Pons (tissue), 1 donor: ENCODE measurements at regions not wholly inside any gene's neighbourhood (a gene's known extent, or its start where the extent isn't known, plus 50 kb on each side); places are given as distances from the start of the nearest gene placed in this dataset.
"Not testable (repeated sequence)": the region's sequence is repeated elsewhere in the genome, so short reads cannot be mapped to it uniquely, and the experiment has no call there.

Experiments
- DNase-seq: peaks from one replicate; pipeline ENCODE4 v3.0.0-alpha.2; 2016; ENCODE audit warnings: low spot score

DNA sequence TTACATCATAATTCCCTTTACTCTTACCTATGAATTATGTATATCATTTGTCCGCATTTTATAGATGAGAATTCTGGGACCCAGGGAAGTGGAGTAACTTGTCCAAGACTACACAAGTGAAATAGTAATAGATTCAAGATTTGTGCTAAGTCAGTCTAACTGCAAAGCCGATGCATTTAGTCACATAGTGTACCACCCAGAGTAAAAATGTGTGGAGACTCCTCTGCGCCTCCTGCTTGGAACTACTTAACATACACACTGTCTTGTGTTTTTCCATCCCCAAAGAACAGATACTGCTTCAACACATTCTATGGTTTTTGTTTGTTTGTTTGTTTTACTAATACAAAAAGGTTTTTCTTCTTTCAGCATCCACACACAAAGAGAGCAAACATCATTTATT lies 729.8 kb downstream of the PRELID2 start:
- no peak for DNase-seq

DNA sequence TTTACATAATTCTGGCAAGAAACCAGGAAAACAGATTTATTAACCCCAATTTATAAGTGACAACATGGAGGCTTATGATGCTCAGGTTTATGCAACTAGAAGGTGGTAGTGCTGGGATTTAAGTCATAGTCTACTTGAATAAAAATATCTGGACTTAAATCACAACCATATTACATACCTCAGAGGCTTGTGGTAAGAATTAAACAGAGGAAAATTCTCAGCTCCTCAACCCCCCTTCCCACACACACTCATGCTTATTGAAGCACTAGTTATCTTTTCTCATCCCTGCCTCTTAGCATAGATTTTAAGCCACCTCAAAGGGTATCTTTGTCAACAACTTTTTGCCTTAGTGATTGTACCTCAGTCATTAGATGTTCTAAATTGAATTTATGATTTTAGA lies 731.0 kb downstream of the PRELID2 start:
- no peak for DNase-seq

DNA sequence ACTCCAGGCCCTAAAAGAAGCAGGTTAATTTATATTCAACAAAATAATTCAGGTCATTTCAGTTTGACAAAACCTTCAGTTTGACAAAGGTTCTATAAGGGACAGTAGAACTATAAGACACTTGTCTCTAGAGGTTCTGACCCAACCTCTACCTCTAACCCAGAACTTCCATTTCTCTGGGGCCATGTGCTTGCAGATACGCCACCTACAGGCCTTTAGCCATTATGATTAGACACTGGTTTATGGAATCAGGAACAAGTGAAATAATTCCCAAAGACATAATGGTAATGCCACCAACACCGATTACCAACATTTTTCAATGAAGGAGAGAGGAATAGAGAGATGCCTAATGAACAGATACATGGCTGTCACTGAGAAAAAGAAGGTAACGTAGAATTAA lies 733.9 kb downstream of the PRELID2 start:
- DNase-seq: no peak

DNA sequence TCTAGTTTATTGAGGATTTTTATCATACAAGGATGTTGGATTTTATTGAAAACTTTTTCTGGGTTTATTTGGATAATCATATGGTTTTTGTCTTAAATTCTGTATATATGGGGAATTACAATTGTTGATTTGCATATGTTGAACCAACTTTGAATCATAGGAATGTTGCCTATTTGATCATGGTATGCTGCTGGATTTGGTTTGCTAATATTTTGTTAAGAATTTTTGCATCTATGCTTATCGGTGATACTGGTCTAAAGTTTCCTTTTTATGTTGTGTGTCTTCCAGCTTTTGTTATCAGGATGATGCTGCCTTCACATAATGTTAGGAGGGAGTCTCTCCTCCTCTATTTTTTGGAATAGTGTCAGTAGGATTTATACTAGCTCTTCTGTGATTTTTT lies 745.0 kb downstream of the PRELID2 start:
- DNase-seq: no peak

DNA sequence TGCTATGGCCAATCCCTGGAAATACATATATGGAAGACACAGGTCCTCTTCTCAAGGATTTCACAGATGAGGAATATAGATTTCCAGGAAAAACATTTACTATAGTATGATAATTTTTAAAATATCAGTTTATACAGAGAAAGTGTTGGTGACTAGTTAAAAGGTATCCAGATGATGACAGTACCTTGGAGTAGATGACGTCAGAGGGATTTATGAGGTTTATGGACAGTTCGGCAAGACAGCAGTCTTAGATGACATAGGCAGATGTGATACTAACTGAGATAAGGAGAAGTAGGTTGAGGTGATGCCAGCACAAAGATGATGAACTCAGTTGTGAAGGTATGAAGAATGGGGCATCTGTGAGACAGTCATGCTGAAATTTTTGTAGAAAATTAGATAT lies 750.3 kb downstream of the PRELID2 start:
- no peak for DNase-seq

DNA sequence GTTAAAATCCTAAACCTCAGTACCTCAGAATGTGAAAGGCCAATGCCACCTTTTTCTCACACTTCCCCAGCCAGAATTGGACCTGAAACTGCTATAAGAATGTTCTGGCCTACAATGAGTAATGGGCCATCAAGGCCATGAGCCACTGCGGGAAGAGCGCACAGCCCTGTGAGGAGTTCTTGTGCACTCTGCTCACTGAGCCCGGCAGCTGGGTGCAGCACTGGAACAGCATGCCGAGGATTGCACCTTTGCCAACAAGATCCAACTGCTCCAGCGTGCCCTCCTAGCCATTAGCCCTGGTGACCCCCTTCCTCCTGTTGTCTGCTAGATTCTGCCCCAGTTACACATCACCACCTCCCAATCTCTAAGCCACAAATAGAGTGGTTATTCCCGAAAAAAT lies 758.1 kb downstream of the PRELID2 start:
- DNase-seq: no peak

DNA sequence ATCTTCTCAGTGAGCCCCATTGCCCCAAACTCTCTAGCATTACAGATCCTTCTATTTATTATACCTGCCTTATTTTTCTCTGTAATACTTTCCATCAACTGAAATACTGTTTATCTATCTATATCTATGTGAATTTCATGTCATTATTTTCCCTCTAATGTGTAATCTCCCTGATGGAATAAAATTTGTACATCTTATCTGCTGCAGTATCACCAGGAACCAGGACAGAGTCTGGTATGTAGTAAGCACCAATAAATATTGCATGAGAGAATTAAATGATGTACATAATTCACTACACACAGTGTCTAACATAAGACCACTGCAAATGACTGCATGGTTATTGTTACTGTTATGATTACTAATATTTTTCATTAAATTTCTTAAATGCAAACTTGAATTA lies 759.1 kb downstream of the PRELID2 start:
- no peak for DNase-seq

DNA sequence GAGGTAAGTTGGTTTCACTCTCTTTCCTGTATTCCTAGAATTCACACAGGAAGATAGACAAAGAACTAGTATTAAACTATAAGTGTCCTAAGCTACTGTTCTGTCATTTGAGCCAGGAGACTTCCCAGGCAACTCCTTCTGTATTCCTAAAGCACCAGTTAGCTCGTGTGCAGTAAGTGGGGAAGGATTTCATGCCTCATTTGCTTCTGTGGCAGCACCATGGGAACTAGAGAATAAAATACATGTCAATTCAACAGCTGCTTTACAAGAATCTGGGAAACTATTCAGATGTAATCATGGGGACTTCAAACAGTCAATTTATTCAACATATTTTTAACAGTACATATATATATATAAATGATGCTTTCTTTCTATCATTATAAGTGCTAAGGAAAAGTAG lies 762.3 kb downstream of the PRELID2 start:
- no peak for DNase-seq

DNA sequence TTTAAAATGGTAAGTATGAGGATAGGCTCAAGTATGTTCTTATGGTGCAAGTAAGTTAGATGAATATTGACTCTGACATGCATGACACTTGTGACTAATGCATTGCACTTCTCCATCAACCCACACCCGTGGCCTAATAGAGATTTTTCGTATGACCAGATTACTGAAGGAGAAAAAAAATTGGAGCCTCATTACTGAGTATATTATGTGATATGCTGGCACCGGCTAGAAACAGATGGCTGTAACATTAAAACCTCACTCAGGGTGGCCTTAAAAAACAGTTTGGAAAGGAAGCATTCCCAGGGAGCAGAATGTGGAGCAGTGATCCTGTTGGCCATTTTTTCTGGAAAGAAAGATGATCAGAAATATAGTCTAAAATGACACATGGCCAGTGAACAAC lies 766.4 kb downstream of the PRELID2 start:
- no peak for DNase-seq

DNA sequence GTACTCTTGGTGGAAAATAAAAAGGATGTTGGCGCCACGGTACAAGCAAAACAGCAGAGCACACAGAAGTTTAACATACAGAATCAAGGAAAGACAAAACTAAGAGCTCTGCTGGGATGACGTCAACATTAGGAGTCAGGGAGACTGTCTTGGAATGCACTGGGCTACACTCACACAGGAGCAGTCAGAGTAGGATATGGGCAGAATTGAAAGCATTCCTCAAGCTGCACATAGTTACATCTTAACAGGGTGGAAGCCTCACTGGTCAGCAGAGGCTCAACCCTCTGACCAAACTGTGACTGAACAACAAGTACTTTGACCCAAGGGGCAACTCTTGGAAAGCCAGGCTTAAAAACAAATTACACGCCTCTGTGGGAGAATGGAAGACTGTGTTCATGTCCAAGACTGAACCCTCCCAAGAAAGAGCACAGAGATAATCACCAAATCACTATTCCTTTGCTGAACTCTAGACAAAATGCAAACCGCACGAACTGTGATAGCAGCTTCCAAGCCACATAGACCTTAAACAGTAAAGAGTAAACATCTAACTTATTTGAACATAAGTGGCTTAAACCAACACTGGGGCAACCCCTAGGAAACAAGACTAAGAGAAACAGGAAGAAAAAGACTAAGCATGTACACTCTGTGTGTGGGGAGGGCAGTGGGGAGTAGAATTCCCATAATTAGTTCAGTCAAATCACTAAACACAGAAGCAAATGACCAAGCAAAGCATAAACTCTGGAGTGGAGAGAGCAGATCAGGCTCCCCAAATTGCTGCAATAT lies 772.7 kb downstream of the PRELID2 start:
- no peak for DNase-seq

DNA sequence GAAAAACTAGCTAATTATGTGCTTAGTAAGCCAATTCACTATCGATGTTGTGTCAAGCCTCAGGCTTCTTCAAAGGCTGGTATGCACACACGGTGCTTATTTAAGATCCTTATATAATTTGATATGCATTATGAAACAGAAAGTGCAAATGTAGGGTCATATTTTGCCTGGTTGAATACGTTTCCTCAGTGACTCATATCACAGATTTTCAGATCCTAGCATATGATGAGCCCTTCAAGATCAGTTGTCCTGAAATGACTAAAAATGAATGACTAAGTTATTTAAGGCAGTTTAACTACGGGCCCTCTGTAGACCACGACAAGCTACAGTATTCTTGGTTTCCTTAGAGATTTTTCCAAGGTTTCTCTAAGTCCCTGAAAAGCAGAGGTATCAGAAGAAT lies 778.3 kb downstream of the PRELID2 start:
- DNase-seq: no peak

DNA sequence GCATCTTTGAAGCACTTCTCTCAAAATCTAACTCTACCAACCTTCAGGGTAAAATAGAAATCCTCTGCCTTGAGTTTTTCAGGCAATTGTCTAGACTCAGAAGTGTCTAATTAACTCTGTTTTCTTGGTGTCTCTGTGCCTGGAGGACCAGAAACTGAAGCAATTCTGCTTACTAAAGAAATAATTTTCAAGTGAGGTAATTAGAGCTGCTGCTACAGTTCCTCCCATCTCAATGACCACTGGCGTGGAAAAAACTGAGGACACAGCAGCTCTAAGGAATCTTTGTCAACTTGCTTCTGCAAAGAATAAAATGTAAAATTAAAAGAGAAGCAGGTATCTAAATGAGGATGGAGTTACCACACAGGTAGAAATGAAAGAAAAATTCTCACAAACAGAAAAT lies 785.0 kb downstream of the PRELID2 start:
- no peak for DNase-seq

DNA sequence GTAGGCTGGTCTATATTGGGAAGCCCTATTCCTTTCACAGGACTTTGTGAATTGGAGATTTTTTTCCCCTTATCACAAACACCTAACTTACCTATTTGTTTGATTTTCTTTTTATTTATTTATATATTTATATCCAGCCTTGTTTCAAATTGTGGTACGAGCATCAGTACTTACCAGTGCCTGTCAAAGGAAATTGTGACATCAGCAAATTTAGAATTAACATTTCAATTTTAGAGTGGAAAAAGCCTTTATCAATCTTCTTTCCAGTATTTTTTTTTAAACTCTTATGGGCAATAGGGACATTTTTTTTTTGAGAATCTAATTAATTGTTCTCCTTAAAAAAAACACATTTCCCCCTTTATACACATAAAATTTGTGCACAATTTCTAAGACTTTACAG lies 790.2 kb downstream of the PRELID2 start:
- no peak for DNase-seq

DNA sequence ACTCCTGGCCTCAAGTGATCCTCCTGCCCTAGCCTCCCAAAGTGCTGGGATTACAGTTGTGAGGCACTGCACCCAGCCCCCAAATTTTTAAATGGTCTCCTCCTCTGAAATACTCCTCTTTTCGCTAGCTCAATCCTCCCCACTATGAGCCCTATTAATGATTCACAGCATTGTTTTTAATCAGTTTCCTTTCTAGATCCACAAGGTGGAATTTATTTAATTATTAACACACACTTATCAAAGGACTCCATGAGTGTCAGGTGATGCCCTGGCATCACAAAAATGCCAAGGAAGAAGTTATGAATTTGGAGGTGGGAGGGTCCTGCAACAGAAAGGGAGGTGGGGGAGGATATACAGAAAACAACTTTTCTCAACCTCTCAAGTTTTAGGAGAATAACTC lies 806.5 kb downstream of the PRELID2 start:
- DNase-seq: no peak

DNA sequence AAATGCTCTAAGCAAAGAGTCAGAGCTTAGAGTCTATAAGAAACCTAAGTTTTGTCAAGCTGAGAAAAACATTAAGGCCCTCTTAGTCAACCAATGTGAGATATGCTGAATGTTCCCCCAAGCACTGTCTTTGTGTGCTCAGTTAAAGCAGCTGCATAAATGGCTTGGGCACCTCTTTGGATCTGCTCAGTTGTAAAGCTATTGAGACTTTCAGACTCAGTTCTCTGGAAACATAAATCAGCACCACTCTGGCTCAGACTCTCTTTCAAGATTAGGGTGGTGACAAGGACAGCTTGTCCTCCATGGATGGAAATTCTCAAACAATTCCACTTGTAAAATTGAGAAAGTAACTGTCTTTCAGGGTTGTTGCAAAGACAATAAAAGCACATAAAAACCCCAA lies 807.9 kb downstream of the PRELID2 start:
- no peak for DNase-seq

DNA sequence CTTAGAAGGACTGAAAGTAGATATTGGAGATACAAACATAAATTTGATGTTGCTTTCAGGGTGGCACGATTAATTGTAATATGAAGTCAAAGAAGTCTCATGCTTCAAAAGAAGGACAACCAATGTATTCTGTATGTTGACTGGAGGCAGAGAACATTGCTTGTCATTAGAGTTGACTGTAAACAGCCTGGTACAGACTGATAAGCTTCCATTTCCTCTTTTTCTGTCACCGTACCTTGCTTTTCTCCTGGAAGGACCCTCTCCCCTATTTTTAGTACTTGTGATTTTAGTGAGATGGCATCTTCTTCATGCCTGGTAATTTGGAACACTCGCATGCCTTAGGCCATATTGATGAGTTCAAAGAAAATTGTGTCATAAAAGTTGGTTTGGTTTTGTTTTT lies 809.4 kb downstream of the PRELID2 start:
- DNase-seq: no peak

DNA sequence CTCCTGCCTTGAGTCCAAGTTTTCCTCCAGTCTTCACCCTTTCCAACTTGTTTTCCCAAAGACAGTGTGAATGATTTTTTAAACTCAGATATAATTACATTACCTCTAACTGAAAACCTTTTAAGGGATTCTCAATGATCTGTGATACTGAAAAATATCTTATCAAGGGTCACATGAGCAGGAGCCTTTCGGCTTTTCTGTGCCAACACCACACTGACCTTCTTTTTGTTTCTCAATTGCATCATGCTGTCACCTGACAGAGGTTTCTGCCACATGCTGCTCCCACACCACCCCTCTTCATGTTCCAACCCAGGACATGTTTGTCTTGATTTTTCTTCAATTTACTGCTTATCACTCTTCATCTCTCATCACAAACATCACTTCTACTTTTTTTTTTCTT lies 820.0 kb downstream of the PRELID2 start:
- no peak for DNase-seq

DNA sequence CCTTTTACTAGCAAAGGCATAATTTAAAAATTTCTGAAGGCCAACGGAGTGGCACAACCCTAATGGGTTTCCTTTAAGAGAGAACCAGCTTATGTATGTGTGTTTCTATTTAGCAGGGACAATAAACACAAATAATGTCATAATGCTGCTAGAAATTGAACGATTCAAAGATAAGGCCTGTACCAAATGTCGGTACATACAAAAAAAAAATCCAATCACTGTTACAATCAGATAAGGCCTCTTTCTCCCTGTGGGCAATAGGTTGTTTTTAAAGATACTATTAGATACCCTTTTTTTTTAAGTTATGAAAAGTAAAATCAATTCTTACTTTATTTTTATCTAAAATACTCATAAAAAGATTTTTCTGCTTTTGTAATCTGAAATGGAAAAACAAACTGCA lies 821.0 kb downstream of the PRELID2 start:
- no peak for DNase-seq

DNA sequence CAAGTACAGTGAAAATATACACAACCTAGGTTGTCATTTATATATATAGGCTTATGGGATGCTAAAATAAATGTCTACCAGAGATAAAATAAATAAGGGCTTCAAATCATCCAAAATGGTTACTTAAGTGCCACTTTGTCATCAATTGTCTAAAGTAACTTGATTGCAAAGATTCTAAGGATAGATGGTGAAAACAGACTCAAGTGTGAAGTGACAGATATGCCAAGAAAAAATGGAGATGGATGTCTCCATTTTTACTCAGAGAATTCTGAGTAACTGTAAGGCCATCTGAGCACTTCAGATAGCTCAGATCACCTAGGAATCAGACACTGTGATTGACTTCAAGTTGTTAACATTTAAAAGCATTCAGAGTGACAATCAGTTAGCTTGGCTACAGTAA lies 824.3 kb downstream of the PRELID2 start:
- no peak for DNase-seq

DNA sequence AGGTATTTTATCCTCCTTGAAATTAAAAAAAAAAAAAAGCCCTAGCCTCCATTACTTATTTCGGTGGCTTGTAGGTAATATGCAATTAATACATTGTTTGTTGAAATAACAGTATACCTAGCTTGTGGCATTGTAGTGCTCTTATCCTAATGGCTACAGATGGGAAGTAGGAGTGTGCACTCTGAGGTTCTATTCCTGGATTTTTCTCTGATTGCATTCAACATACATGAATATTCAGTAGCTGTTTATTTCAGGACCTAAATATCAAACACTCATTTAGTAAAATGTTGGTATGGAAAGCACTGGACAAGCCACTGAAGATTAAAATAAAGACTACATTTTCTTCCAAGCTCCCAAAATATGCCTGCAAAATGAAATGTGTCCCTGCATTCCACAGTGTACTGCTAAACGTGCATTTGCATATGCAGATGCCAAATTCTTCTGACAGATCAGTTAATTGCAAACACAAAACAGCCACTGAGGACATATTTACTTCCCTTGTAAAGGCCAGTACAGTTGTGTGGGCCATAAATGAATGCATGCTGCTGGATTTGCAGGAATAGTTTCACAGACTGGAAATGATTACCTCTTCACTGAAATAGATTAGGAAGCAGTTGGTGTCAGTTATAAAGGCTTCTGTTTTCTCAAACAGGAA lies 826.1 kb downstream of the PRELID2 start:
- no peak for DNase-seq

DNA sequence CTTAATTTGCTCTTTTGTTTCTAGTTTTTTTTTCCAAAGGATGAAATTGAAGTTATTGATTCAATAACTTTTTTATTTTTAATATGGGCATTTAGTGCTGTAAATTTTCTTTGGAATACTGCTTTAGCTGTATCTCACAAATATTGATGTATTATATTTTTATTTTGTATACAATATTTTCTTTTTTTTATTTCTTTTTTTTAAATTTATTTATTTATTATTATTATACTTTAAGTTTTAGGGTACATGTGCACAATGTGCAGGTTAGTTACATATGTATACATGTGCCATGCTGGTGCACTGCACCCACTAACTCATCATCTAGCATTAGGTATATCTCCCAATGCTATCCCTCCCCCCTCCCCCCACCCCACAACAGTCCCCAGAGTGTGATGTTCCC lies 823.7 kb downstream of the KCTD16 start:
- DNase-seq: not testable (repeated sequence)

DNA sequence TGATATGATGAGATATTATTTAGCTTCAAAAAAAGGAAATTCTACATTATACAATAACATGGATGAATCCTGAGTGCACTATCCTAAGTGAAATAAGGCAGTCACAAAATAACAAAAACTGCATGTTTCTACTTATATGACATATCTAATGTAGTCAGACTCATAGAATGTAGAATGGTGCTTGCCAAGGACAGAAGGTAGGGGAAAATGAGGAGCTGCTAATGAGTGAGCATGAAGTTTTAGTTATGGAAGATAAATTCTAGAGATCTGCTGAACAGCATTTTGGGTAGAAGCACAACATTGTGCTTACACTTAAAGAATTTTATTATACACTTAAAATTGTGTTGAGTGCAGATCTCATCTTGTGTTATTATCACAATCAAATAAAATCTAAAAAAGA lies 812.4 kb downstream of the KCTD16 start:
- DNase-seq: no peak

DNA sequence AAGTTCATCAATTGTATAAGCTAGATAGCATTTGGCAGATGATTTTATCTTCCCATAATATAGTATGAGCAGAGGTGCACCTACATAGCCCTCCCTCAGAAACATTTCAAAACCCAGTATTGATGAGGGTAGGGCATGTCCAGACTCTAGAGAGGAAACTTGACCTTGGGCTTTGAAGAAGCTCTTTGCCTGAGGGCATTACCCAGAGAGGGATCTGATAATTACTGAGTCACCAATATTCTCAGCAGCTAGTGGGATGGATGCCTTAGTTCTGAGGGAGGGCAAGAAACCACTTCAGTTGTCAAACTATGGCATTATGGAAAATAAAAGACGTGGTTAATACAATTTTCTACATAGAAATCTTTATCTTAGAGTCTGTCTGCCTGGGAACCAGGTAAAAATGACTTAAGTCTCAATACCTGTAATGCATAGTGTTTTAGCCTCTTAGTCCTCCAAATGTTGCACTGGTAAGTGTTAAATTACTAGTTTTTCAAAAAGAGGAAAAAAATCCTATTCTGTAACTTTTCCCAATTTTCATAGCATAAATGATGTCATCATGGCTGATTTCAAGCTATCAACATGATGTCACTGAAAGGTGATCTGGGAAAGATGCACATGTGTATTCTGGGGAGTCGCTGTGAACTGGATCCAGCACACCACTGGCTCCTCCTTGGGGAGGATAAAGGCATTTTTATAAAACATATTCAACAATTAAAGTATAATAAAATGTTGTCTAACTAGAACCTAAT lies 809.0 kb downstream of the KCTD16 start:
- no peak for DNase-seq
